GM23248 (cell line): ENCODE measurements at regions not wholly inside any gene's neighbourhood (a gene's known extent, or its start where the extent isn't known, plus 50 kb on each side); places are given as distances from the start of the nearest gene placed in this dataset.

Source experiments
- DNase-seq: peaks from one replicate; pipeline ENCODE4 v3.0.0-alpha.2; 2015
- H2AFZ ChIP-seq: fragments of 200-600 bp; sonication (generic); 2 replicates; pipeline ENCODE4 v1.6.1; 2016; ENCODE audit warnings: antibody characterized with exemption
- H3F3A ChIP-seq: fragments of 200-600 bp; sonication (generic); 2 replicates; pipeline ENCODE4 v1.6.1; 2016; ENCODE audit warnings: mild to moderate bottlenecking, antibody characterized with exemption, mixed run types; ENCODE audit not compliant: insufficient read depth
- H3K27ac ChIP-seq: fragments of 200-600 bp; sonication (generic); 2 replicates; pipeline ENCODE4 v1.5.1; 2016; ENCODE audit warnings: mild to moderate bottlenecking
- H3K27me3 ChIP-seq: fragments of 200-600 bp; sonication (generic); replicated peaks from 2 replicates; pipeline ENCODE4 v1.6.1; 2016; ENCODE audit warnings: mild to moderate bottlenecking; ENCODE audit not compliant: insufficient read depth
- H3K36me3 ChIP-seq: fragments of 200-600 bp; sonication (generic); 2 replicates; pipeline ENCODE4 v1.6.1; 2016; ENCODE audit warnings: low read depth, mild to moderate bottlenecking
- H3K4me1 ChIP-seq: fragments of 200-600 bp; sonication (generic); 2 replicates; pipeline ENCODE4 v1.6.1; 2016; ENCODE audit warnings: mild to moderate bottlenecking; ENCODE audit not compliant: insufficient read depth
- H3K4me2 ChIP-seq: fragments of 200-600 bp; sonication (generic); one replicate; pipeline ENCODE4 v1.6.1; 2016; ENCODE audit warnings: mild to moderate bottlenecking; ENCODE audit not compliant: unreplicated experiment
- H3K4me3 ChIP-seq: fragments of 200-600 bp; sonication (generic); 2 replicates; pipeline ENCODE4 v1.5.1; 2016; ENCODE audit warnings: mild to moderate bottlenecking
- H3K79me2 ChIP-seq: fragments of 200-600 bp; sonication (generic); 2 replicates; pipeline ENCODE4 v1.6.1; 2016; ENCODE audit warnings: mild to moderate bottlenecking; ENCODE audit not compliant: insufficient read depth
- H3K9ac ChIP-seq: fragments of 200-600 bp; sonication (generic); 2 replicates; pipeline ENCODE4 v1.6.1; 2016; ENCODE audit warnings: mild to moderate bottlenecking
- H3K9me2 ChIP-seq: fragments of 200-600 bp; sonication (generic); 2 replicates; pipeline ENCODE4 v1.6.1; 2016; ENCODE audit warnings: mixed run types, mild to moderate bottlenecking, moderate library complexity; ENCODE audit not compliant: insufficient read depth
- H3K9me3 ChIP-seq: fragments of 200-600 bp; sonication (generic); one replicate; pipeline ENCODE4 v1.6.1; 2017; ENCODE audit warnings: low read depth
- H4K20me1 ChIP-seq: fragments of 200-600 bp; sonication (generic); 2 replicates; pipeline ENCODE4 v1.6.0; 2016; ENCODE audit not compliant: insufficient read depth
- EZH2 ChIP-seq: fragments of 200-600 bp; sonication (generic); IDR thresholded peaks from 2 replicates; pipeline ENCODE4 v1.6.1; 2018; ENCODE audit warnings: antibody characterized with exemption, mild to moderate bottlenecking; ENCODE audit not compliant: insufficient read depth, poor library complexity, severe bottlenecking
- EZH2phosphoT487 ChIP-seq: fragments of 200-600 bp; sonication (generic); IDR thresholded peaks from 2 replicates; pipeline ENCODE4 v1.6.1; 2018; ENCODE audit warnings: antibody characterized with exemption, moderate library complexity, mild to moderate bottlenecking, low read depth; ENCODE audit not compliant: insufficient read depth
- WGBS, 2 experiments: methylation state at CpG; one replicate each; pipeline ENCODE4 v1.1.6; 2015 to 2017; ENCODE audit warnings: low lambda C conversion rate in 2 of 2, low coverage in 1 of 2; ENCODE audit errors: missing lambda C conversion rate in 2 of 2; 5-methylcytosine and 5-hydroxymethylcytosine counted together
- in situ Hi-C: fragments of 300-500 bp; cut with MboI; formaldehyde crosslinking; loops from 2 replicates; pipeline ENCODE4 v1.15.0; 2020

DNA sequence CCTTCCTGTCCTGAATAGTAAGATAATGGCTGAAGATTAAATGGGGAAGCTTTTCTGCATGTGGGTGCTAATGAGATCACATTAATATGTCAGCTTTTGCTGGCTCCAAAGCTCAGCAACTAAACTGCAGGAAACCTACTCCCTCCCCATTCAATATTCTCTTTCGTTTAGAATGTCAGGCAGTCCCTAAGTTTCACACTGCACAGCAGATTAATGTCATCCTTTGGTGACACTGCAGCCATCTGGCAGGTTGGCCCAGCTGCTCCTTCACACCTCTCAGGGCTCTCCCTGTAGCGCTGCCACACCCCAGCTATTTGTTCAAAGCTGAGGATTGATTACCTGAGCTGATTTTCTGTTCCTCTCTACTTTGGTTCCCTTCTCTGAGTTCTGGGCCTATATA is 110.5 kb downstream of the KDR start:
- WGBS, 2 experiments: 36 to 49% methylated on average over 2 of the region's 2 CpGs
- Histone ChIP-seq H2AFZ (no peak overlapping the region), H3K9me2 (no peaks in the 10 kb centered on the region), H3K4me2 (no peak overlapping the region), H3K36me3 (no peaks in the 10 kb centered on the region), H3K9me3 (no peaks in the 10 kb centered on the region), H3K4me1 (no peaks in the 10 kb centered on the region), H3K79me2 (no peaks in the 10 kb centered on the region), H3K27ac (no peak overlapping the region), H3K9ac (no peak overlapping the region), H3F3A (no peaks in the 10 kb centered on the region), H3K4me3 (no peak overlapping the region), H4K20me1 (no peaks in the 10 kb centered on the region), H3K27me3 (no peaks in the 10 kb centered on the region)
- TF ChIP-seq EZH2phosphoT487: no peak
- no peak for TF ChIP-seq EZH2
- DNase-seq: no peak
- in situ Hi-C loops: loop anchor here (25.0 kb wide), 1 partner anchor 547 kb away; no protein-coding TSS in a partner anchor

DNA sequence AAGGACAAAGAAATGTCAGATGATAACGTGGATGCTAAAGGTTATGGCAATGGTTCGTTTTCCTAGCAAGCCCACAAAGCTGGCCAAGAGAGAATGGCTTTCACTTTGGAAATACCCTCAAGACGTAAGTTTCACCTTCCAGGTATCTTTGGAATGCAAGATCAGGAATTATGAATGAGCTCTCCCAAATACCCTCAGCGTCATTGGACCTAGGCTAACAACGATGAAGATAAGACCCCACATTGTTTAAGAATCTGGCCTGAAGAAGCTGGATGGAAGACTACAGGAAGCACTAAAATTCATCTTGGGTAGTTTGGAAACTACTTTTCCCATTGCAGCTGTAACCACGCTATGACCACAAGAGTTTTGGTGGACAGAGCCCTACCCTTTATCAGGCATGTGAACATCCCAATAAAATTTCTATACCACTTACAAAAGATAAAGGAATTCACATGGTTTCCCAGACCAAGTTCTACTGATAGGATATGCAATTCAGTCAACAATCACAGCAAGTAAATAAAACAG is 111.9 kb downstream of the KDR start:
- no peaks in the 10 kb centered on the region for H3K9me2 ChIP-seq
- H3K9me3 ChIP-seq: no peaks in the 10 kb centered on the region
- DNase-seq: no peak
- H3K27me3 ChIP-seq: no peaks in the 10 kb centered on the region
- no peaks in the 10 kb centered on the region for H4K20me1 ChIP-seq
- no peak overlapping the region for H3K4me3 ChIP-seq
- no peaks in the 10 kb centered on the region for H3K4me1 ChIP-seq
- no peaks in the 10 kb centered on the region for H3K36me3 ChIP-seq
- no peak overlapping the region for H3K9ac ChIP-seq
- no peak overlapping the region for H3K4me2 ChIP-seq
- no peaks in the 10 kb centered on the region for H3K79me2 ChIP-seq
- TF ChIP-seq EZH2: no peak
- TF ChIP-seq EZH2phosphoT487: no peak
- no peak overlapping the region for H2AFZ ChIP-seq
- no peak overlapping the region for H3K27ac ChIP-seq
- H3F3A ChIP-seq: no peaks in the 10 kb centered on the region
- 78 to 87% methylated on average over 6 of the region's 6 CpGs for WGBS, 2 experiments
- in situ Hi-C loops: loop anchor here (25.0 kb wide), 1 partner anchor 549 kb away; no protein-coding TSS in a partner anchor

DNA sequence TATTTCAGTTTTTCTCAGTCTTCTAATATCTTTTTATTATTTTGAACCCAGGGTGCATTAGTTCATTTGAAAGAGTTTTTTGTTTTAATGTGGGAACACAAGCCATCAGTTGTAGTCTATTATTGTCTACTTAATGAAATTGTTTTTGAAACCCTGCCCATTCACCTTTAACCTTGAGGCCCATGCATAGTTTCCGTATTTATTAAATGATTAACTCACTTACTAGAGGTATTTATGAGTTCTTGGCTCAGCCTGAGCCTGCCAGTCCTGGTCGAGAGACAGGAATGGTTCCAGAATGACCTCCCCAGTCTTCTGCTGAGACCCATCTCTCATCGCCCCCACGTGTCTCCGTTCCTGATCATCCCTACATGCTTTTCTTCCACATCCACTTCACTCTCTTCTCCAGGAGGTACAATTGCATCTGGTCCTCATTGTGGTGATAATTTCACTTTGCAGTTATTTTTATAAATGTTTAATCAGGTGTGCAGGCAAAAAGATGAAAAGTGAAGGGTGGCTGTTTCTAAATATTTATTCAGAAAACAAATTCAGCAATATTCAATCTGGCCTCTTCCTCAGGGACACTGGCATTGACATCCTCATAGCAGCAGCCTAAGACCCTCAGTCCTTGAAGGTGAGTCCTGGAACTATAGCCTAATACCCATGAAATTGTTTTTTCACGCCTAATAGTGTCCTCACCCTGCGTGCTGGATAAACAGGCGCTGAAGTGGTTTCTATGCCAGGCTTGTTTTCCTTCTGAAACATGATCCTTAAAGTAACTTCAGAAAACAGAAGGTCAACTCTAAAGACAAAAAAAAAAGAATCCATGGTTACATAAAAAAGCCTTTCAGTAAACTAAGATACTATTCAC is 112.8 kb downstream of the KDR start:
- Histone ChIP-seq H3K9me2 (no peaks in the 10 kb centered on the region), H4K20me1 (no peaks in the 10 kb centered on the region), H3K4me2 (no peak overlapping the region), H3K4me3 (no peak overlapping the region), H3K79me2 (no peaks in the 10 kb centered on the region), H3F3A (no peaks in the 10 kb centered on the region), H3K9me3 (no peaks in the 10 kb centered on the region), H2AFZ (no peak overlapping the region), H3K9ac (no peak overlapping the region), H3K27ac (no peak overlapping the region), H3K27me3 (no peaks in the 10 kb centered on the region), H3K4me1 (no peaks in the 10 kb centered on the region), H3K36me3 (no peaks in the 10 kb centered on the region)
- TF ChIP-seq EZH2phosphoT487 (no peak), EZH2 (no peak)
- DNase-seq: no peak
- in situ Hi-C loops: loop anchor here (25.0 kb wide), 1 partner anchor 550 kb away; no protein-coding TSS in a partner anchor
- WGBS, 2 experiments: 76 to 77% methylated on average over 8 of the region's 8 CpGs

DNA sequence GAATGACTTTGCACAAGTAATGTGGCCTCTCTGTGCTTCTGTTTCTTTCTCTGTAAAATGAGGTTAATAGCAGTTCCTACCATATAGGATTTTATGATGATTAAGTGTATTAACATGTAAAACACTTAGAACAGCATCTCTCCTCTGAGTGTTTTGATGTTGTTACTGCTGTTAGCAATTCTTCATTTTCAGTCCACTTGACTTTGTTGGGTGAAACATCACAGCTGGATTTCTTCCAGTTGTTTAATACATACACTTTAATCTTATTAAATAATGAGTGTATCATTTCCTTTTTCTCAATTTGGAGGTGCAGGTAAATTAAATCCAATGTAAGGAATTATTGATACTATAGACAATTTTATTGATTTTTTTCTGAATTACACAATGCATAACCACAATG is 113.6 kb downstream of the KDR start:
- TF ChIP-seq EZH2 (no peak), EZH2phosphoT487 (no peak)
- Histone ChIP-seq H3K4me2 (no peak overlapping the region), H3F3A (no peaks in the 10 kb centered on the region), H3K9me3 (no peaks in the 10 kb centered on the region), H2AFZ (no peak overlapping the region), H3K4me3 (no peak overlapping the region), H4K20me1 (no peaks in the 10 kb centered on the region), H3K9ac (no peak overlapping the region), H3K79me2 (no peaks in the 10 kb centered on the region), H3K27me3 (no peaks in the 10 kb centered on the region), H3K36me3 (no peaks in the 10 kb centered on the region), H3K9me2 (no peaks in the 10 kb centered on the region), H3K27ac (no peak overlapping the region), H3K4me1 (no peaks in the 10 kb centered on the region)
- no peak for DNase-seq
- in situ Hi-C loops: loop anchor here (25.0 kb wide), 1 partner anchor 551 kb away; no protein-coding TSS in a partner anchor
